GM18498 (cell line): ENCODE measurements at regions not wholly inside any gene's neighbourhood (a gene's known extent, or its start where the extent isn't known, plus 50 kb on each side); places are given as distances from the start of the nearest gene placed in this dataset.

ENCODE experiments used
- ATAC-seq: cut with Tn5 transposase; IDR thresholded peaks from one replicate; pipeline ENCODE4 v1.9.1; 2021; ENCODE audit warnings: mild to moderate bottlenecking, moderate library complexity; ENCODE audit not compliant: unreplicated experiment

DNA sequence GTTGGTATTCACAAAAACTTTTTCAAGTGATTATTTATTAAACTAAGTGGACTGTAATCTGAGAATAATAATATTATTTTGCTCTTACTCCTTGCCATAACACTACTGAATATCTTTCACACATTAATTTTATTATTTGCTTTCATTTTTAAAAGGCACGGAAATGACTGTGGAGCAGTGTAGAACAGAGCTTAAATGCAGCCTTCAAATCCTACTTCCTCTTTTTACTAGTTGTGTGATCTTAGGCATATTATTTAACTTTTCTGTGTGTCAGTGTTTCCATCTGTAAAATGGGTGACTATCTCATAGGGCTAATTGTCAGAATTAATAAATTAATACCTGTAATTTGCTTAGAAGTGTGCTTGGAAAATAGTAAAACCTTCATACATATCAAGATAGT is 55.5 kb upstream of the SLC8A1 start:
- ATAC-seq, result peak; percentile 76

DNA sequence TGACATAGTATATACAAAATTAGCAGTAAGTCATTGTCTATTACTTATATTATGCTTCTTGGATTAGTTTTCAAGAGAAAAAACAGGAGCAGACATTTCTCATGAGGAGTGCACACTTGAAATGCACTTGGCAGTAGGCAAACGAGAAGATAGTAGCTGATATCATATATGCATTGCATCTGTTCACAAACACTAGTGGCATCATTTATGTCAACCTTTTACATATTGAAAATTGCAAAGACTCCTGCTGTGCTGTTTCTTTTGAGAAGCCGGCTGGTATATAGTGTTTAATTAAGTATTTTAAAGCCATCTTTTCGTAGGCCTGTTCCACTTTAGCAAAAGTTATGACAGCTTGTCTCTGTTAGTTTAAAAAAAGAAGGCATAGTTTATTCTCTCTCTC is 58.4 kb upstream of the SLC8A1 start:
- ATAC-seq, result no peak

DNA sequence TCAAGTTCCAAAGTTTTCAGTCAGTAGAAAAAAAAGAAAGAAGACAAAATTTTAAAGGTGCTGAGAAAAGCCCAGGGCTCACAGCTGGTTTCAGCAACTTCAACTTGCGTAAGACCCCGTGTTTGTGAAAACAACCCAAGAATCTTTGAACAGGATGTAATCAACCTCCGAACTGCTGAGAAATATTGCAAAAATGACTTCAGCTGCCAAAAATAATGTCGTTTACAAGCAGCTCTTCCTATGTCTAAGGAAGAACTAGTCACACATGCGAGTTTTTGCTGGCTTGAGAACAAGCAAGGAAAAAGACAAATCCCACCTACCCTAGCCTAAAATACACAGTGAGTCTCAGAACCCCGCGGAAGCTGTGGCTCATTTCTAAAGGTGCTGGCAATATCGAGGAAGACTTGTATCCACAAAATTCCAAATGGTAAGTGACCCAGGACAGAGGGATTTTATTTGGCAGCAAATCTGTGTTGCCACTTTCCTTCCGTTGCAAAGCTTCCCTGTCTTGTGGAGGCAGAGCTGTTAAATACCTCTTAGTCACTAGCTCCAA is 59.8 kb upstream of the SLC8A1 start:
- no peak for ATAC-seq

DNA sequence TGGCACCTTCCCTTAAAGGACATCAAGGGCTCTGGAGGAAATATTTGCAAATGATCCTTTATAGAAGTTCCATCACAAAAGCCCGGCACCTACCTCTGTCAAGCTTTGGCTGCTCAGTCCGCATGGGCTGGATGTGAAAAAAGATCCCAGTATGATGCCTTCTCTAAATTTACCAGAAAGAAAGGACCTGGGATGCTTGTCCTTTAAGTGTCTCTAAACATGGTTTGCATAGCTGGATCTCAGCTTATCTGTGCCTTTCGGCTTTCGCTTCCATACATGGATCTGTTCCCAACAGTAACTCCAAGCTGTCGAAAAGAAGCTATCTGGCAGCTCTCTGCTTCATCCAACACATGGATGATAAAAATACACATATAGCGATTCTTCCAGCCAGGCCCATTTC is 60.4 kb upstream of the SLC8A1 start:
- ATAC-seq, result no peak

DNA sequence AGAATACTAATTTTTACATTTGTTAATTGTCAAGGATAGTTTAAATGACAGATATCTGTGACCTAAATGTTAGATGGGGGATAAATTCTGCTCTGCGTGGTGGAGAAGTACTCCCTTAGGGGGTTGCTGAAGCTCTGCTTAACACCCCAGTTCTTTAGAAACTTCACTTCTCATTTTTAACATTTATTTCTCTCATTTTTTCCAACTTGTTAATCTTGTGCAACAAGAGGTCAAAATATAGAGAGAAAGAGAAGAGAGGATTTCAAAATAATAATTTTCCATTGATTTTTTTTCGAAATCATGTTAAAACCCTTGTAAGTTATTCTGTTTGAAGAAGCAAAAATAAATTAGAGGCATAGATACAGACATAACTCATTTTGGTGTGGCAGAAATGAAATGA is 61.3 kb upstream of the SLC8A1 start:
- ATAC-seq, result no peak

DNA sequence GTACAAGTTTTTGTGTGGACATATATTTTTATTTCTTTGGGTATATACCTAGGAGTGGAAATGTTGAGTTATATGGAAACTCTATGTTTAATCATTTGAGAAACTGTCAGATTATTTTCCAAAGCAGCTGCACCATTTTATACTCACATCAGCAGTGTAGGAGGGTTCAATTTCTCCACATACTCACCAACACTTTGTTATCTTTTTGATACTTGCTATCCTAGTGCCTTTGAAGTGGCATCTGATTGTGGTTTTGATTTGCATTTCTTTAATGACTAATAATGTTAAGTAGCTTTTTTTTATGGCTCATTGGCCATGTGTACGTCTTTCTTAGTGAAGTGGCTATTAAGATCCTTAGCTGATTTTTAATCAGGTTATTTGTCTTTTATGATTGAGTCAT is 64.7 kb upstream of the SLC8A1 start:
- no peak for ATAC-seq

DNA sequence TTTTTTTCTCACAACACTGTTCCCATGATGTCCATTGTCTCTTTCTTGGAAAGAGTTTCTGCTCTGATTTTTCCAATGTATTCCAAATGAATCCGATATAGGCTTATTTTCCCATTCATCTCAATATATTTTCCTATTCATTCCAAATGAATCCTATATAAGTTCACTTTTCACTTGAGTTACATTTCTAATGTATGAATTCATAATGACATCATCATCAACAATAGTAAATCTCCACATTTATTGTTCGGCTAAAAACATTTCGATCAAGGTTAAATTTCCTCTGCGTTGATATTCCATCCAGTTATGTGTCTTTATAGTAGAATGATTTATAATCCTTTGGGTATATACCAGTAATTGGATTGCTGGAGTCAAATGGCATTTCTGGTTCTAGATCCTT is 76.7 kb upstream of the SLC8A1 start:
- no peak for ATAC-seq

DNA sequence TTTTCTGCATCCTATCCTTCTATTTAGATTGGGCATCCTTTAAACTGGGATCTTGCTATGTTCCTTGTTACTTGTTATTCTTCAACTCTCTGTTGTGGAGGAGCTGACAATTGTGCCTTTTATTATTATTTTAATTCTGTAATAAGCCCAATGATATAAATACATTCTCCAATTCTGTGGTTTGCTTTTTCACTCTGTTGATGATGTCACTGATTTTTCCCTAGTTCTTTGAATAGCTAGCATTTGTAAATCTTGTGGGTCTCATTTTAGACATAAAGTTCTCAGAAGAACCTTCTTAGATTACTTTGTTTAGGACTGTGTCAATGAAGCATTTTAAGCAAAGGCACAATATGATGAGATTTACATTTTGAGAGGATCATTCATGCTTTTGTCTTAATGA is 79.5 kb upstream of the SLC8A1 start:
- ATAC-seq, result no peak

DNA sequence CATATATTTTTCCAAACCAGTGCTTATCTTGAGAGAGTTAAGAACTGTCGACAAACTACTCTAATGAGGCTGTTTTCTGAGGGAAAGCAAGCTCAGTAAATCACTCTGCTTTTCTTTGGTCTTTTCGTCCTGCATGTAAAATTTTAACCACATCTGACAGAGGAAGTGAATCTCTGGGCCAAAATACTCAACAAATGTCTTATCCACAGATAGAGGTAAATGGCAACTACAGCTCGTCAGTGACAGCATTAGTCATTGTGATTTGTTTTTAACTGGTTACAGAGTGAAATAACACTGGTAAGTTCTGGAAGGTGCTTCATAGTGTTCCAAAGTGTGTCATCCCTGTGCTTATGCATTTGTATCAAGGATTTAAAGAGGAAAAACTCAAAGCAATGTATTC is 82.6 kb upstream of the SLC8A1 start:
- no peak for ATAC-seq

DNA sequence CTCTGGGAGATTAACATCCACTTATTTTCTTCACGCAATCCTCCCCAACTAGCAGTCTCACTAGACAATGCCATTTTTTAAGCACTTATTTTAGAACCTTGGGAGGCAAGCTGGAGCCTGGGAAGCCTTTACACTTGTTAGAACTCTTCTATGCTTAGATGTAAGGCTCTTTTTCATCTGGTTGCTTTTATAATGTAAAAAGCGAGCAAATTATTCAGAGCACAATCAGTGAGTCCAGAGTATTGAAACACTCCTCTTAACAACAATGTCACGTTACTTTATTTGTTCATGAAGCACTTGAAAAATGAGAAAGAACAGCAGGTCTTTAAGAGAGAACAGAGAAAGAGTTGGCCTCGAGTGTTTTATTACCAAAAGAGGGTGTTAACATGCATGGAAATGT is 84.1 kb upstream of the SLC8A1 start:
- ATAC-seq, result no peak

DNA sequence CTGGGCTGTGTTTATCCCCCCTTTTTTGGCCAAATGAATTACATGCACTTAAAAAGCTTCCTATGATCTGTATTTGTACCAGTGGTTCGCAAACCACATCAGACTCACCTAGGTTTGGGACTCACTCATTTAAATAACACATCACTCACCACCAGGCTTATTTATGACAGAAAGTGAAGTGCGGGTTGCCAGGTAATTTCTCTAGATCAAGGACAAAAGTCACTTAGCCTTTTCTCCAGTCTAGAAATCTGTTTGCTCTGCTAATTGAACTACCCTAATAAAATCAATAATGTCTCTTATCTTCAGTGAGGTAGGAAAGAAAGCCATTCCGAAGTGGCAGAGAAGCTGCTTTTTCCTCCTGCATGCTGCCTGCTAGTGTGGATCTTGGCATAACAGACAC is 88.1 kb upstream of the SLC8A1 start:
- no peak for ATAC-seq

DNA sequence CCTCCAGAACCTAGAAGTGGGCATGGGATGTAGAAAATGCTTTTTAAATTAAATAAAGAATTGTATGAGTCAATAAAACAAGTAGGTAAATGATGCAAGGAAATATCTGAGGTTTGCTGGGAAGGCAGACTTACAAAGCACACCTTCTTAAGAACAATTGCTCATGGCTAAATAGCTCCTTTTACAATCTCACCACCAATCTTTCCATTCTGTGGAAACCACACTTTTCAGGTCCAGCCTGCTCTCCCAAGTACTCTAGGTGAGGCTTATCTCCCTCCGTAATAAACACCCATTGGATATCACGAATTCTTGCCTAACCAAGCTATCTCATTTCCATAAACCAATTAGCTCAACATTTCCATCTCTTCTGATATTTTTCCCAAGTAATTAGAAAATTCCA is 91.5 kb upstream of the SLC8A1 start:
- no peak for ATAC-seq

DNA sequence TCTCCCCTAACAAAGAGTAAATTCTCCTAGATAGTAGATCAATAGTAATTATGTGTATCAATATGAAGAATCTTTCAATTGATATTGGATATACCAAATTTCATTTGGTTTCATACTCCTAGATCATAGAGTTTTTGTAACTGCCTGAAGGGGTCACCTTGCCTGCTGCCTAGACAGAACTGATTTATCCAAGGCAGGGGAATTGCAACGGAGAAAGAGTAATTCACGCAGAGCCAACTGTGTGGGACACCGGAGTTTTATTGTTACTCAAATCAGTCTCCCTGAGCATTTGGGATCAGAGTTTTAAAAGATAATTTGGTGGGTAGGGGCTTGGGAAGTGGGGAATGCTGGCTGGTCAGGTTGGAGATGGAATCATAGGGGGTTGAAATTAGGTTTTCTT is 92.2 kb upstream of the SLC8A1 start:
- ATAC-seq, result no peak

DNA sequence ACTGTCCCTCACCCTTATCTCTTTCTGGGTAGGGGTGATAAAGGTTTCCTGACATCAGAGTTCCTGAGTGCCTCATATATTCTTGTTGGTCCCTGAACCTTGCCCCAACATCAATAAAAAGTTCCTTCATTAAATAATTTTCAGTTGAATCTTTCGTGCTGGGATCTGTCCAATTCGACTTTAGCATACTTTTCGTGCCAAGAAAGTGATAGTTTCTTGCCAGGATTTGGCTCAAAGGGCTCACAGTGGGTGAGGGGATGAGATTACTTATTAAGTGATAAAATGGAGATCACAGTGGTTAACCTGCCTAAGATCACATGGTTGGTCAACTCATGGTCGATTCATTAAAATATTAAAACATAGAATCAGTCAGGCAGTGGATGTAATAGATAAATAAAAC is 93.8 kb upstream of the SLC8A1 start:
- ATAC-seq, result no peak

DNA sequence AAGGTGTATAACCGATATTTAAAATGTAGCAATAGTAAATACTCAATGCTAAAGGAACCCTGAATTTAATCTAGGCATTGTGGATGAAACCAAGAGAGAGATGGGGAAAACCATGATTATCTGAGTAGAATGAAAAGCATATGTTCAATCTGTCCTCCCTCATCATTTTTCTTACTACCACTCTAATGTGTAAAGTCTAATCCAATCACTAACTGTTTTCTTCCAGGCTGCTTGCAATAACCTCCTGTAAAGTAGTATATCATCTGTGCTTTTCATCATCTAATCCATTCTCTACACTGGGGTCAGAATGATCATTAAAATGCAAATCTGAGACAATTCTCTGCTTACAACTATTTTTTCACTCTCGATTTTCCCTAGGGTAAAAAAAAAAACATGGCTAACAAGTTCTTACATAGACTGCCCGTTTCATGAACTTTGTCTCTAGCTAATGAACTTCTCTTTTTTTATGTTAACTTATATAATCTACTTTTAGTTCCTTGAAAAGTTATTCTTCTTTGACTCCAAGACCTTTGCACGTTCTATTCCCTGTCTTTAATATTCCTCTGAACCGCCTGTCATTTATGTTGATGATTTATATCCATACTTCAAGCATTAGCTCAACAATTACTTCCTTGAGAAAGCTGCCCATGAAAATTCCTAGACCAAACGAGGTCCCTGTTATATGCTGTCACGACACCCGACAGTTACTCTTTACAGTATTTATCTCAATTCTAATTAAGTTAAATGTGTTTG is 94.7 kb upstream of the SLC8A1 start:
- no peak for ATAC-seq

DNA sequence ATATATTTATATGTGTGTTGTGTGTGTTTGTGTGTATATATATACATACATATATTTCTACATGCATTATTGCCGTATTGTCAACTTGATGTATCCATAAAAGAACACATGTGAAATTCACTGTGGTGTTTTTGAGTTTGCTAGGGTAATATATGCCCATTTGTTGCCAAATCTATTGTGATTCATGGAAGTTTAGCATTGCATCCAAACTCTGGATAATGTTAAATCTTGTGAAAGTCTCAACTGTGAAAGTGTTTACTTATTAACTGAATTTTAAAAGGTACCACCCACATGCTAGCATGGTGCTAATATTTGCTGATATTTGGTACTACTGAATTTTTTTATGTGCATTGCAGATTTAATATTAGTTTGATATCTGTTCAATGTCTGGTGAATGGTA is 96.6 kb upstream of the SLC8A1 start:
- ATAC-seq, result no peak

DNA sequence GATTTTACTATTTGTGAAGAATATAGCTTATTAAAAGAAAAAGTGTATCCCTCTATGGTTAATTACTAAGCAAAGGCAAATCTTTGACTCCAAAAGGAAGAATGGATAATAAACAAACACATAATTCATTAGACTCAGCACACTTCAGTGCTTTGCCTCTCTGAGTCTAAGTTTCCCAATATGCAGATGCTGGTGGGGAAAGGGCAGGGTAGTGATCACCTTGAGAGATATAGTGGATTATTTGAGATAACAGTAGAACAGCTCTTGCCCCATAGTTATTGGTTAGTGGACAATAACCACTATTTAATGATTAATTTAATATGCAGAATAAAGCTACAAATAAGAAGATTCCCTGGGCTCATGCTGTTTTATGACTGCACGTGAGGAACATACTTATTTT is 98.2 kb upstream of the SLC8A1 start:
- ATAC-seq, result no peak

DNA sequence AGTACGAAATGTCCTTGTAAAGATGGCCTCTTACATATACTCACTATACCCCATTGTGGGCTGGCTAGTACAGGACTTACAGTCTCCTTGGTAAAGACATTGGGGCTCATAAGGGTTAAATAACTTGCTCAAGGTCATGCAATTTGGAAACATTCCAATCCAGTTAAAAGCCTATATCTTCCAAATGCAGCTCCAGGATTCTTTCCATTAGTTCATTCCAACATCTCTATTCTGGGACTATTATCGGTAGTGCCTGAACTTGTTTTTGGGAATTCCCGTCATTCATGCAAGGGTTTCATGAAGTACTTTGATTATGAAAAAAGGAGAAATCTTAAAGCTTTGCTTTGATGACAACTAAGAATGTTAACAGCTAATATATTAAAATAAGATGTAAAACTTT is 99.2 kb upstream of the SLC8A1 start:
- ATAC-seq, result no peak

DNA sequence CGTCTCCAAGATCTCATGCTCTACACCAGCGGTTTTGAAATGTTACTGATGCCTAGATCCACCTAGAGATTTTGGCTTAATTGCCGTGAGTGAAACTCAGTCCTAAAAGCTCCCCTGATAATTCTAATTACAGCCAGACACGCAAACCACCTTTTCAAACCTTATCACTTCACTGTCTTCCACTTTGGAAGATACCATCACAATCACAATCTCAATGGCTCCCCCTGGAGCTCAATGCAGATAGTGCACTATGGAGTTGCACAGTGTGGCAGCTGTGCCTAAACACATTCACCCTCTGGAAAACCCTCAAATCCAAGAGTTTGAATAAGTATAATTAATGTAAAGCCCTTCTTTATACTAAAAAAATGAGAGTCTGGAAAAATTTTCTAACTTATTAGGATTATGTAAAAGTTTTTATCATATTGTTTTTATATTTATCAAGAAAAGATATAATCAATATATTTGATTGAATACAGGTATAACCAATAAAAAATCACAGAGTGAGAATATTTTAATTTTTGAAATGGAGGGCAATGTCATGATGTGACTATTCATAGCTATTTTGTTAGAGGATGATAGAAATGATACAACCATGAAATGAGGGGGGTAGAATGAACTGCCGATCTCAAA is 102.9 kb upstream of the SLC8A1 start:
- peak; percentile 93 for ATAC-seq

DNA sequence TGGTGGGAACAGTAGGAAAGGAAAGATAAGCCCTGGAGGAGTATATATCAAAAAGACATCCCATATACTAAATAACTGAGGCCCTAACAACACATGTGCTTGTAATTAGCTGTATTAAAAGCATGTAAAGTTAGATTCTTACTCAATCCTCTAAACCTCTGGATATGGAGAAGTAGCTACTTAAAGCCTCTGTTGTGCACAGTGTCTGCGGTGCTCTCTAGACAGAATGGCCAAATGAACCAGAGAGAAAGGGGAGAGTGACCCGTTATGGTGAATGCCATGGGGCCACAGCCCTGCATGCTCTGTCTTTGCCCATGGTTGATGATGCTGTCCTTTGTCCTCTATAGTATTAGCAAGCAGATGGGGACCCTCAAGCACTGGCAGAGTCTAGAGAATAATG is 104.4 kb upstream of the SLC8A1 start:
- ATAC-seq, result no peak

DNA sequence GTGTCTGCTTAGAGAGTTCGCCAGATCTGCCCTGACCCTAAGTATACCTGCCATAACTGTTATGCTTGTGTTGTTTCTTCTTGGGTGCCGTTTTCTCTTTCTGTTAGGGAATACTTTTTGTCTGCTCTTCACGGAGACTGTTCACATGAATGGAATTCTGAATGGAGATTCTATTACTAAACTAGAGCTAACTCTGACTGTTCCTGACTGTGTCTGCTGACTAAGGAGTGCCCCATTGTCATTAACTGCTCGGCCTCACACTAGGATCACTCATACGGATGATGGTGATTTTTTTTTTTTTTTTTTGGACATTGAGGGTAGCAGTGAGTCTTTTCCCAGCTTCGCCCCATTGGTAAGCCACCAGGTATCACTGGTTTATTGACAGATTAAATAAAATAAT is 104.8 kb upstream of the SLC8A1 start:
- no peak for ATAC-seq

DNA sequence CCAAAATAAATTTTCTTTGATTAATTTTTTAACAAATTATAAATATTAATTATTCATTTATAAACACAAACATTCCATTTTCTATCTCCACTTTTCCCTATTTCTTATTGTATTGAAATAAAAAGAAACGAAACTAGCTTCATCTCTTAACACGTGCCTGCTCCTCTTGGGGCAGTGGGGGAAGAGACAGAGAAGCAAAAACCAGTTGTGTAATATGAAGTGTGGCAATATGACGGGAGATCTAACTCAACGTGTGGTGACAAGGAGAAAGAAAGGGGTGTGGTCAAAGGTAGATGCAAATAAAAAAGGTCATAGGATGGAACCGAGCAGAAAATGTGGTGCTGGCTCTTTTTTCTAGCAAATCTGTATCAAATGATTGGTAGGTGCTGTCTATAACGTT is 106.9 kb upstream of the SLC8A1 start:
- ATAC-seq, result no peak

DNA sequence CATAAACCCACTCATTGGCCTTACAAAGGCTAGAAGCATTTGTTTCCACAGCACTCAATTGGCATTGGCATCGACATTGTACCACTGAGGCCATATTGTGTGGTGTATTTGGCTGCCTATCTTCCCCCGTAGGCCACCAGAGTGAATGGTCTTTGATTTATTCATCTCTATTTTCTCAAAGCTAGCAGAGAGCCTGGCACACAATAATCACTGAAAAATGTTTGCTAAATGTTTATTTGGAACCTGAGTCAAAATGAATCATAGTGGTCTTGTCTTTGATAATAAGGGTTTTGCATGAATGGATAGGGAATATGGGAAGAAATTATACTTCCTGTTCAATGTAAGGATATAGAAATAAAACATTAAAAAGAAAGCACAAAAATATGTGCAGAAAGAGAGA is 107.3 kb upstream of the SLC8A1 start:
- ATAC-seq, result no peak
